Effector CD4-positive, alpha-beta T cell (primary cell): ENCODE measurements at regions not wholly inside any gene's neighbourhood (a gene's known extent, or its start where the extent isn't known, plus 50 kb on each side); places are given as distances from the start of the nearest gene placed in this dataset.

Experiments
- DNase-seq: peaks from one replicate; pipeline ENCODE4 v3.0.0-alpha.2; 2020

DNA sequence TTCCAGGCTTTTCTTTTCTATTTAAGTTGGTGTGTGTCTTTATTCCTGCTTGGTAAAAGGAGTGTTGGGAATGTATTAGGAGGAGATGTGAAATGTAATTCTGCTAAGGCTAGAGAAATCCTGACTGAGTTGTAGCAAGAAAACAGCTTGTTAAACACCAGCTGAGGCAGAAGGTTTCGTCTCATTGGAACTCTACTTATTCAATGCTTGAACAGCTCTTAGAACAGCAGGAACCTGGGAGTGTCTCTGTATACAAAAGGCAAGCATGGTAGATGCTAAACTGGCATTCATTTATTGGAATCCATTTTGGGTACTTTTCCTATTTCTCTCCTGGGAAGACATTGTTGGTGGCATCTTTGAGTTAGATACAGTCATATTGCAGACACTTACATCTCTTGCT, 280.9 kb downstream of the HRH4 start:
- no peak for DNase-seq

DNA sequence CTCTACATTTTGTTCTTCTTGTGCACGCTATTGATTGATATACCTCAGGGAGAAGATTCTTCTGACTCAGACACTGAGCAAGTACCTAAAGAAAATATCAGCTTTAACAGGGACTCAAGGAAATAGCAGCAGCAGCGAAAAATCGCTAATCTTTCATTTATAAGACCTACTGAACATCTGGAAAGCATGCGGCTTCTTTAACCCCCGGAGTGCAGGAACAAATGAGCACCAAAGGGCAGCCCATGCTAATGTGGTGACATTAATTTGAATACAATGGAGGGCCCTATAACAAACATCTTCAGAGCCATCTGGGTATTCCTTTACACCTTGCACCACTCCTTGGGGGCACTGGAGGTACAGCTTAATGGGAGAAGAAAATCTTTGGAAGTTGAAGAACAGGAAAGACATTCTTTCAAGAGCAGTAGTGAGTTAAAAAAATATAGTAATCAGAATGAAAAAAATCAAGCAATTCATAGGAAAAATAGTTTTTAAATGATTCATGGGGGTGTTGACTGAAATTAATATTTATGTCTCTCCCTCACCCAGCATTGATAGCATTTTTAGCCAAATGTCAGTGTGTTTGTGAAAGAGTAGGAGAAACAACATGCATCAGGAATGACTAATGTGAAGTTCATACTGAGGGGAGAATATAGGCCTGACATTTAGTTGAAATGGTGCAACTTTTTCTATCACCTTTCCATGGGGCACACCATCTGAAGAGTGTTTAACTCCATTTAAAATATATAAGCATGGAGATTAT, 281.7 kb downstream of the HRH4 start:
- no peak for DNase-seq

DNA sequence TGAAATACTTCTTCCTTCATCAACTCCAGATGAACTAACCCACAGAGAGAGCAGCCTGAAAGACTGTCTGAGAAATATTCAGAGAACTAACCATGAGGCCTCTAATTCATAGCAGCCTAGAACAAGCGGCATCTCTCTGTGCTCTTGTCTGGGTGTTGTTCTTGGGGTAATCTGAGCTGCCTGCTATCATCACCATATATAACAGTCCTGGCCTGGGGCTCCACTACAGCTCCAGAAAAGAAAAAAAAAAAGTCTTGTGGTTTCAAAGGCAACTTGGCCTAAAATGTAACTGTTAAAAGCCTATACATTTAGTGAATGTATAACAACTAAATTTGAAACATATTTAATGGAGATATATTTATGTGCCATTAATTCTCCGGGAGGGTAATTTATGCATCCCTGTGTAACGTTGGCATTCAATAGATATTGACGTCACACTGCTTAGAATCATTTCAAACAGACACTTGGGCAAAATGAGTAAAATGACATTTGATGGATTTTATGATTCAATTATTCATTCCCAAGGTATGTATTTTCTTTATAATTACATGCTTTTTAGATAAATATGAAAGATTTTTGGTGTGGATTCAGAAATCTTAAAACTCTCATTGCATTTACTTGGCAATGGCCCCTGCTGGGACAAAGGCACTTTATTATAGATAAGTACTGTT, 294.3 kb downstream of the HRH4 start:
- DNase-seq = no peak

DNA sequence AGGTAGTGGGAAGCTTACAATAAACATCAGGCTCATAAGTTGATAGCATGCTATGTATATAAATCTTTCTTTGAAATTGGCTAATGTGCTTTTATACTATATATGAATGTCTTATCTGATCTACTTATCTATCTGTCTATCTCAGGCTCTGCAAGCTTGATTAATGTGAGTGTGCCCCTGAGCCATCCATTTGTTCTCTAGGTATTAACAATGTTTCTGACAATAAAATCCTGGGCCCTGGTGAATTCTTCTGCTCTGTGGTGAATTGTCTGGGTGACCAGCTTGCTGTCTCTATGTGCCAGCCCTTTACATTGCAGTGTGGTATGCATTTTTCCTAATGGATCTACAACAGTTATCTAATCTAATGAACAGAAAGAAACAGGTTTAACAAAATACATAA, 295.9 kb downstream of the HRH4 start:
- no peak for DNase-seq

DNA sequence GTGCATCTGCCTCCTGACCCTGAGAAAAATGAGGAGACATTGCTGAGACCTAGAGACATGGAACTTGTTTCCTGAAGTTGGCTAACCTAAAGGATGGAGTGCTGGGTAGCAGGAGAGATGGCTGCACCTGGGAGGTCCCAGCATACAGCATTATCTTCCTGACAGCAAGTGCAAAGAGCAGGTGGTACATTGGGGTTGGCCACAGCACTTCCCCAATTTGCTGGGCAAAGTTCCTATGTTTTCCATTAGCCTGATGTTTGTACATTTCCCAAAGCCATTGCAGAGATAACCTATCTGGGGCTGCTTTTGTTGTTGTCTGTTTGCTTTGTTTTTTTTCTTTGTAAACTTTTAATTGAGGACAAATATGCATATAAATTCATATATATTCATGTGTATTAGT, 296.7 kb downstream of the HRH4 start:
- no peak for DNase-seq

DNA sequence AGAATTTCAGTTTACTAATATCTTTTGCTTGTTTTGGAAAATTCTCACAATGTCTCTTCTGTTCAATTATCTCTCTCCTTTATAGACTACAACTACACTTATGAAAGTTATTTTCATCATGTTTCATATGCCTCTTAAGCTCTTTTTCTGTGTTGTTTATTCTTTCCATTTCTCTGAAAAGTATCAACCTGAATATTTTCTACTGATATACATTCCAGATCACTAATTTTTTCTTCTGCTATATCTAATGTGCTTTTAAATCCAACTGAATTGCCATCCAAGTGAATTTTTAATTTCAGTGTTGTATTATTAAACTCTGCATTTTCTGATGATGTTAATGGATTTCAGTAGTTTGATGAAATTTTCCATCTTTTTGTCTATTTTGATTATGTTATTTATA, 301.3 kb downstream of the HRH4 start:
- DNase-seq = no peak

DNA sequence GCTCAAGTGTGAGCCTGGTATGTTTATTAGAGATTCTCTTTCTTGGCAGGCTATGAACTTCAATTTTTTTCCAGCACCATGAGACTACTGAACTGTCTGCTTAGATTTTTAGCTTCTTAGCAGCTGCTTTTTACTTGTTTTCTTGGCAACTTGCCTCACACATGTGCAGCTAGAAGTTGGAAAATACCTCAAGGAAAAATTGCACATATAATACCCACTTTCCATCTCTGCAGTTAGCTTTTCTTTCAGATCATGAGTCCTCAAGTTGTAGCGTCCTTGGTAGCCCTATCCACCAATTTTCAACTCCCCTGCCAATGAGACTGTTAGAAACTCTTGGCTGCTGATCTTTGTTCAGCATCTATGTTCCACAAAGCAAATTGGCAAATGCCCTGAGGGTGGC, 302.1 kb downstream of the HRH4 start:
- no peak for DNase-seq

DNA sequence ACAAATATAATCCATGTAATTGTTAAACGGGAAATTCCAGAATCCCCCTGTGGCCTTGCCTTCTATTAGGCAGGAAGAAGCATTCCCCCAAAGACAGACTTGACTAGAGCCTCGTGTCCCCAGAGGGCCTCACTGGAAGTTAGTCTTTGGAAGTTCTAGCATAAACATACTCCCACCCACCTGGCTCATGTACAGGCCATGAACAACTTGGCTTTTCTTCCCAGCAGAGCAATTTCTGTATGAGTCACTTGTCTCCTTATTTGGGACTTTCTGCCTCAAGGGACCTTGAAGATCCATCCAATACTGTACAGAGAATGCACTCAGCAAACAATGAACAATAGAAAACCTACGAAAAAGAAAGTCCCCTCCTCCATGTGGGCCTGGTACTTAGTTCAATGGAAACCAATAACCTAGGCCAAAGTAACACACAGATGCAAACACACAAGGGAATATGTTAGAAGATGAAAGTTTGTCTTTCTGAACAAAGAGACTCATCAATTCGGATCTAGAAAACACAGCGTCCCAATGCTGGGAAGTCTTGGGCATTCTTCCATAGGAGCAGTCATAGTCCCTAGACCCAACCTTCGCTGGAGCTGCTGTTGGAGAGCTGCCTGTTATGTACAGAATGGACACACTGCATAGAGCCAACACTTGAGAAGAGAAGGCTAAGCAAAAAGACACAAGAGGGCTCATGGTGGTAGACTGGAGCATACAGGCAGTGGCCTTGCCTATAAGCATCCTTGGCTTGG, 303.5 kb downstream of the HRH4 start:
- no peak for DNase-seq

DNA sequence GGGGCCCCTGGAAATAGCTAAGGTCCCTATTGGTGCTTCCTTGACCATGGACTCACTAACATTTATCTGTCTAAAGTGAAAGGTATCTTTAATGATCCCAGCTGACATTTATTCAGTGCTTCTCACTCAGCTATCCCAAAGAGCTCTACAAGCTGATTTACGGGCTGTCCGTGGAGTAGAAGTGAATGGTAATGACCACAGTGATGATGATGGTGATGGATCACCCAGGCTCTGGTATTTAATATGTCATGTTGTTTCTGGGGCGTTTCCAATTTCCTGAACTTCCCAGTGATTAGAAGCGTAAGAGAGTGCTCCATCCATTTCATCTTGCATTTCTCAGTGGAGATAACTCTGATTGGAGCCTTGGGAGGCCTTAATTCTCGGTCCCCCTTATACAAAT, 304.3 kb downstream of the HRH4 start:
- no peak for DNase-seq

DNA sequence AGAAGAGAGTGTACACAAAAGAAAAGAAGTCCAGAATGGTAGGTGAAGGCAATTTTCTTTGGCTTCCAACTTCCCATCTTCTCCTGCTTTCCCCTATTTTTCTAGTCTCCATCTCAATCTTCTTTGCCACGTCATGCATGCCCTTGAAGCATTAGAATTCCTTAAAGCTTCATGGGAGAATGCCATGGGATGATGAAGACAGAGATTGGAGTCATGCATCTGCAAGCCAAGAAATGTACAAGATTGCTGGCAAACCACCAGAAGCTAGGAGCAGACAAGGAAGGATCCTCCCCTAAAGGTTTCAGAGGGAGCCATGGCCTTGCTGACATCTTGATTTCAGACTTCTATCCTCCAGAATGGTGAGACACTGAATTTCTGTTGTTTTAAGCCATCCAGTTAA, 305.9 kb downstream of the HRH4 start:
- DNase-seq = no peak

DNA sequence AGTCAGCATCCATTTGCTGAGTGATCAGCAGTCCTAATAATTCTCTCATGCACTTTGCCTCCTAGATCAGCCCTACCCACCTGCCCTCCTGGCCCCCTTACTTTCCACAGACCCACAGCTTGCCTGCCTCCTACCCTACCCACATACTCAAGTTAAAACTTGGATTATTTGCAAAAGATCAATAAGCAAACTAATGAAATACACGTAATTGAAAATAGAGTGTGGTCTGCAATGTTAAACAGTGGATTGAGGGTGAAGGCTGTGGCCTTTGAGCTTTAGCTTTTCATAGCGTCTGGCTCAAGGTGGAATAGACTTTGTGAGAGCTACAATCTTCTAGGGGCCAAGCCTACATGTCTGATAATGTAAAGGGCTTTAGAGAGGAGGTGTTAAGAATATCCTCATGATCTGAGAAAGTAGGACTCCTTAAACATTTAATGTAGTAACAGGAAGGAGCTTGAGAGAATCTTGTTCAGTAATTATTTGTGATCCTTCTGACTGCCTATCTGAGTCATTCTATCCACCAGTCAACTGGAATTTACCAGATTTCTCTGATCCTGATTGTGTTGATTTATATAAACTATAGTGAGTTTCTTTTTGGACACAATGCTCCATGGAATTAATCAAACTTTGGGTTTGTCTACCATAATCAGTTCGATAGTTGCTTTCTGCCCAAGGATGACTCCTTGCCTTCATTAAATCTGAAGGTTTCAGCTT, 310.0 kb downstream of the HRH4 start:
- DNase-seq = no peak

DNA sequence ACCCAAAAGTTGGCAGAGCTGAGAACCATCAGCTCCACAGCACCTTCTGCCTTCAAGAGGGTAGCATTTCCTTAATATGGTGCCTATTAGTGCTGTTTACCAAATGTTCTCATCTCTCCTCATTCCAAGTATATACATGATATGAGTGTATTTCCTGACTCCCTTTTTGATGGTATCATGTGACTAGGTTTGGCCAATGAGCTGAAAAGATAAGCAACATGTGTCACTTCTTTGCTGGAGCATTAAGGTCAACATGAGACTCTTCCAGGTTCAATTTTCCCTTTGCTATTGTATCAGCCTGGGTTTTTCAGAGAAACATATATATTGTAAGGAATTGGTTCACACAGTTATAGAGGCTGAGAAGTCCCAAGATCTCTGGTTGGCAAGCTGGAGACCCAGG, 310.9 kb downstream of the HRH4 start:
- DNase-seq = no peak

DNA sequence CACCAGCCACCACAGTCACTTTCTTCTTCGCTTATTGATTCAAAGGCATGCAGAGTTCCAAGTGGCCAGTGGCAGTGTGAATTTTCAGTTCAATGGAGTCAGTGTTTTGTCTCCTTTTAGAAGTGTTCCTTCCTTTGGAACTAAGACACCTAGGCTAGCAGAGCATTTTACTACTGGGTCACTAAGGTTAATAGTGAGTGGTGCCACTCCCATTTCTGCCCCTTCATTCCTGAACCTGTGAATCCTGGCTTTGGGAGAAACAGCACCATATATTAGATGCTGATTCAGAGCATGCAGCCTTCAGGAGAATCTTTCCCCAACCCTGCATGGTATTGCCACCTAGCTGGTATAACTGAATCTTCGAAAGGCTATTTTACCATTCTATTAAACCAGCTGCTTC, 312.7 kb downstream of the HRH4 start:
- no peak for DNase-seq

DNA sequence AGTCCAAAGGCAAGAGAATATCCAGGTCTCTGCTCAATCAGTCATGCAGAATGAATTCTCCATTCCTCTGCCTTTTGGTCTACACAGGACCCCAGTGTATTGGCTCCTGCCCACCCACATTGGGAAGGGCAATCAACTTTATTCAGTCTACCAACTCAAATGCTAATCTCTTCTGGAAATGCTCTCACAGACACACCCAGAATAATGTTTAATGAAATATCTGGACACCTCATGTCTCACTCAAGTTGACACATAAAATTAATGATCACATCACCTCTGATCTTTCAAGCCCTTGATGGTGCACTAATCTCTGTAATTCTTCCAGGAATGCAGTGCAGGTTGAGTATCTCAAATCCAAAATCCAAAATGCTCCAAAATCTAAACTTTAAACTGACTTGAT, 315.6 kb downstream of the HRH4 start:
- DNase-seq = no peak

DNA sequence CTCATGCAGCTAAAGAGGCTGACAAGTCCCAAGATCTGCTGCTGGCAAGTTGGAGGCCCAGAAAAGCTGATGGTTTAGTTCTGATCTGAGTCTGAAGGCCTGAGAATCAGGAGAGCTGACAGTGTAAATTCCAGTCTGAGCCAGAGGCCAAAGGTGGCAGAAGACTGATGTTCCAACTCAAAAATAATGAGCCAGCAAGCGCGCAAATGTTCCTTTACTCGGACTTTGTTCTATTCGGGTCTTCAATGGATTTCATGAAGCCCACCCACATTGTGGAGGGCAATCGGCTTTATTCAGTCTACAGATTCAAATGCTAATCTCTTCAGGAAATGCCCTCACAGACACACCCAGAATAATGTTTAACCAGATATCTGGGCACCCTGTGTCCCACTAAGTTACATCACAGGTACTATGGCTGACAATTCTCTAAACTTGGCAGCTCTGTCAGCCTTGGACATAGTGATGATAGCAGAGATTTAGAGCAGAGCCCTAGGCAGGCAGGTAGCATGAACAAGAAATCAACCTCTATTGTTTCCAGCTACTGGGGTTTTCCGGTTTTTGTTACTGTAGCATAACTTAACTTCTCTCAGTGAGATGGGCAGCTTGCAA, 318.5 kb downstream of the HRH4 start:
- no peak for DNase-seq

DNA sequence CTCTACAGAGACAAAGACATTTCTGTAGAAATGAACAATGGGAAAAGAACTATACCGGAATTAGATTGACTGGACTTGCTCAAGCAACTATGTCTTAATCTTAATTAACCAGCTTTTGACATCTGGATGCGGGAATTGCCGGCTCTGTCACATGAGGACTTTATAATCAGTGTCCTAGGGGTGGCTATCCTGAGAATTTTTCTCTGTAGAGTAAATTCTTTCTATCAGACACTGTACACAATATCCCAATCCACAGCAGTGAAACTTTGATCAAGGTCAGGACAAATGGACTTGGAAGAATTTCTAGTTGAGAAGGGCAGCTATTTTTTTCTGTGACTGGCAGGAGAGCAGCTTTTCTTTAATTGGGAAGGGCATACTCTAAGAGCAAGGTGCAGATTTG, 322.1 kb downstream of the HRH4 start:
- DNase-seq = no peak

DNA sequence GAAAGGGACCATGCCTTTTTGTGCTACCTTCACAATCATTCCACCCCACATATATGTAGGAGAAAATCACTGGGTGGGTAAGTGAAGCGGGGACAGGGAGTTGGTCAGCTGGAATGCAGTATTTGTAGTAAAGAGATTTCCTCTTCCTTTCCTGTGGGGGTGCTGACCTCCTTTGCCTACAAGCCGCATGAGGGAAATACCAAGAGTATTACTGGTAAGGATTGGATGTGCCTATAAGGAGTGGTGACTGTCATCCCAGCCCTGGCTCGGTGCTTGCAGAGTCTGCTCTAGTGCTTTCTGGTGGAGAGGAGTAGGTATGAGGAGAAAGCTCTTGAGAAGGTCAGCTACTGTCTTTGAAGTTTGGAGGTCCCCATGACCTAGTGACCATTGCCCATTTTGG, 324.6 kb downstream of the HRH4 start:
- no peak for DNase-seq

DNA sequence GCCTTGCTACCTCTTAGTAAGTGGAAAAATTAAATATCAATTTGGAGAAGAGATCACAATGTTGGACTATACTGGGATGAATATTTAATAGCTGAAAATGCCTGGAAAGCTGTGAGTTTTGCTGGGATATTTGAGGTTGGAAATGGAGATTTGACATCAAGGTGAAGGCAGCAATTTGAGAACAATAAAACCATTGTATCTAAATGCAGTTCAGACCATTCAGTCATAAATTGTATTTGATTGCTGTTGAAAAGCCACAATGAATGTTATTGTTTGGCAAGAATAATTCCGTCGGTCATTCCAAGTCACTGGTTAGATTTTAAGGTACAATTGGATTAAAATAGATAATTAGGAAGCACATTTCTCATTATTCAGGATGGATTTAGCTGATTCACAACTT, 325.6 kb downstream of the HRH4 start:
- no peak for DNase-seq

DNA sequence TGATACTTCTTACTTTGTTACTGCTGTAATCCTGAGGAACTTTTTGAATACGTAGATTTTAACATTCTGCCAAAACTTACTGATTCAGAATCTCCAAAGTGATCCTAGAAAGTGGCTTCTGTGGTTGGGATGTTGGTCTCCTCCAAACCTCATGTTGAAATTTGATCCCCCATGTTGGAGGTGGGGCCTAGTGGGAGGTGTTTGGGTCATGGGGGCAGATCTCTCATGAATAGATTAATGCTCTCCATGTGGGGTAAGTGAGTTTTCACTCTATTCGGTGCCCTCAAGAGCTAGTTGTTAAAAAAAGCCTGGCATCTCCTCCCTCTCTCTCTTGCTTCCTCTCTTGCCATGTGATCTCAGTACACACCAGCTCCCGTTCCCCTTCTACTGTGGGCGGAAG, 329.9 kb downstream of the HRH4 start:
- DNase-seq = no peak

DNA sequence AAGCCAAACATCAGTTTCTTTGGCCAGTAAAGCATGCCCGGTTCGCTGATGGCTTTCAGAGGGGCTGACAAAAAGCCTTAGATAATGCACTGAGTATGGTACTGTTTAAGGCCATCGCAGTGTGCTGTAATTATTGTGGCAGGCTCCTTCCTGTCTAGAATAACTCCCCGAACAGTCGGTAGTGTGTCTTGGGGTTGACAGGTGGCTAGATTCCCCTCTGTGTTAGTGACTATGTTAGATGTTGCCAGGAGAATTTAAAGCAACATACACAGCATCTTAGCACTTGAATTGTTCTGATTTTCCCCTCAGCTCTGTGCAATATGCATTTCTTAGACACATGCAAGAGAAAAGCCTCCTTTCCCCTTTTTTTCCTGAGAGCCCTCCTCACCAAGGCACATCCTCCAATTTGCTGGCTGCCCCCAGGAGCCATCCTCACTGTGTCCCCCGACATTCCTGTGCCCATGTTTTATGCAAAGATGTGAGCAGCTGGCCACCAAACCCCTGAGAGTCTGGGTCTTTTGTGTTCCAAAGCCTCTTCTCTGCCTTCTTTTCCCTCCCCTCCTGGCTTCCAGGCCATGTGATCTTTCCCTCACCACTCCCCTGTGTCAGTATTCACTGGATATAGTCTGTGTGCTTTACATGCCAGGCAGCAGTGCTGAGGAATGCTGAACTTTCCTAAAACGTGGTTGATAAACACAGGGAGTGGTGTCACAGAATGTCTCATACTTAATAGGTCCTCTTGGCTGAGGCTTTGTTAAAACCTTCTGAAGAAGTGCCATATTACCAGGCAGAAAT, 331.5 kb downstream of the HRH4 start:
- no peak for DNase-seq

DNA sequence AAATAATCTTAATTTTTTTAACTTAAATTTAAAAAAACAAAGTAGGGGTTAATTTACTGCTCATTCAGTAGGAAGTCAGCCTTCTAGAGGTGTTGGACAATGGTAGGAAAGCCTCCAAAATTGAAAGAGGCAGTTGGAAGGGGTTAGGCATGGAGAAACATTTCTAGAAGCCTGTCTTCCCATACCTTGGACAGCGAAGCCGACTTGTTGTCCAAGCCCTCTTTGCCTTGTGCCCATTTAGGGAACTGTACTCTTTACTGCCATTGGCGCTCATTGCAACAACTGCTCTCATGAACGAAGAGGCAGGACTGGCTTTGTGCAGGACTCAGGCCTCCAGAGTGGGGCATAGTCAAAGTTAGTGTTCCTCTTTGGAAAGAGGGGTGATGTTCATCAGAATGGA, 333.3 kb downstream of the HRH4 start:
- DNase-seq = no peak

DNA sequence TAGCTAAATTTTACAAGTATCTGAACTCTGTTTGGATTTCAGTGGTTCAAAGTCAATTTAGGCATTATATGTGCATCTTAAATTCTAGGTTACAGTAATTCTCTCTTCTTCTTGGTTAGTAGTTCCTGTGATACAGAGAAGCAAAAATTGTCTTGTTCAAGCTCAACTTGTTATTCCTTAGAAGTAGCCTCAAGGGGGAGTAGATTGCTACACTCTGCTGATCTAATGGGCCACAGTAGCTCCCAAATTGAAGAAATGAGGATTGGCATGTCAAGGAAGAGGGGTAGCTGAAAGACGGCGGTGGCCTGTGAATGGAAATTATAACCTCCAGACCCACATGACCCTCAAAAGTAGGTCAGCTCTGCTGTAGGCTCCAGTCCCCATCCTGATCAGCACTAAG, 334.7 kb downstream of the HRH4 start:
- no peak for DNase-seq
